ENCODE measurements at regions not wholly inside any gene's neighbourhood (a gene's known extent, or its start where the extent isn't known, plus 50 kb on each side); places are given as distances from the start of the nearest gene placed in this dataset.

GRCh38 chr13:88107570-88107969 lies 436.4 kb downstream of the SLITRK5 start:
- TF ChIP-seq POLR2A (IDR thresholded peaks at IDR 0.05) (no peak), CTCF (IDR thresholded peaks at IDR 0.05) (no peak)

Measured in vagina (tissue), 2 donors.